ENCODE measurements at regions not wholly inside any gene's neighbourhood (a gene's known extent, or its start where the extent isn't known, plus 50 kb on each side); places are given as distances from the start of the nearest gene placed in this dataset.

DNA sequence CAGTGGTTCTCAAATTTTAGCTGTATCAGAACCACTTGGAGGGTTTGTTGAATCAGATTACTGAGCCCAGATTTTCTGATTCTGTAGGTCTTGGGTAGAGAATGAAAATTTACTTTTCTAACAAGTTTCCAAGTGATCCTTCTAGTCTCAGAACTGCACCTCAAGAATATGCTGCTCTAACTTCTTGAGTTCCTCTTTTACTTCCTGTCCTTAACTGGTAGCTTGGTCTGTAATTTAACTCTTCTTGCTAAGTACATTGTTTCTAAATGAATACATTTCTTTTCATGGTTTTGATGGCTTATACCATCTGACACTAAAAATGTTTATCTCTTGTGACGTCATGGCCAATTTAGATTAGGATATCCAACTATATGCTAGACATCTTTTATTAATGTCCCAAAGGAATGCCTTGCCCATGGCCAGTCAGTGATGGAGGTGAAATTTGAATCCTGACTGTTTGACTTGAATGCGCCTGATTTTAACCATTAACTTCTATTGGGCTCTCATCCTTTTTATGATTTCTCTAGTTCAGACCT lies 262.6 kb upstream of the NAALADL2 start:
- WGBS (ENCODE audit: insufficient coverage, insufficient read length), result no CpG with 5 or more reads among the region's 2 CpGs
- no peak for DNase-seq (ENCODE audit: low read depth, low spot score)
- H3K4me1 ChIP-seq (ENCODE audit: control insufficient read depth, insufficient read depth, low read length), result no peaks in the 10 kb centered on the region
- no peak overlapping the region for H3K27ac ChIP-seq (ENCODE audit: low read length)
- no peaks in the 10 kb centered on the region for H3K36me3 ChIP-seq (ENCODE audit: control insufficient read depth, insufficient read depth, low read length)
- H3K27me3 ChIP-seq (ENCODE audit: control insufficient read depth, insufficient read depth, low read length), result no peaks in the 10 kb centered on the region
- no peak overlapping the region for H3K4me3 ChIP-seq (ENCODE audit: low read length)
- no peaks in the 10 kb centered on the region for H3K9me3 ChIP-seq (ENCODE audit: control insufficient read depth, insufficient read depth, low read length)

DNA sequence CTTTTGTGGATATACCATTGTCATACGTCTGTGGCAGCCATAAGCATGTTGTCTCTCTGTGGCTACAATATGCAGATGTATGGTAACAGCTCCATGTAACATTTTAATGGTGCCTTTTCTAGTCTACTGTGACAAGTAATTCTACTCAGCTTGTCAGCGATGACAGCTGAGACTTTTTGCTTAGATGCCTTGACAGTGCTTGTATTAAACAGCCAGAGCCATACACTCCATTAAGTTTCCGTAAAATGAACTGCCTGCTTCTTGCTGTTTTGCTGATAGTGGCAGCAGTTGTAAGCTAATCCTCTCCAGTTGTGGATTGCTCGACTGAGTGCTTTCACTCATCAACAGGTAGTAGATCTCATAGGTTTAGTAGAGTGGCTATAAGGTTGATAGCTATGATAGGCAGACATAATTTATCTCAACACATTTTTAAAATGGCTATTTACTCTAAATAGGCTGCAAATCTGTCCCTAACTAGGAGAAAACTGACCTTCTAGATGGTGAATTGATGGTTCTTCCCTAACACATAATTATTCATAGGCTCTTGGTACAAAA lies 260.2 kb upstream of the NAALADL2 start:
- H3K27me3 ChIP-seq (ENCODE audit: control insufficient read depth, insufficient read depth, low read length), result no peaks in the 10 kb centered on the region
- no peaks in the 10 kb centered on the region for H3K4me1 ChIP-seq (ENCODE audit: control insufficient read depth, insufficient read depth, low read length)
- WGBS (ENCODE audit: insufficient coverage, insufficient read length), result no CpG with 5 or more reads among the region's 4 CpGs
- no peak overlapping the region for H3K27ac ChIP-seq (ENCODE audit: low read length)
- no peak for DNase-seq (ENCODE audit: low read depth, low spot score)
- H3K4me3 ChIP-seq (ENCODE audit: low read length), result no peak overlapping the region
- H3K36me3 ChIP-seq (ENCODE audit: control insufficient read depth, insufficient read depth, low read length), result no peaks in the 10 kb centered on the region
- H3K9me3 ChIP-seq (ENCODE audit: control insufficient read depth, insufficient read depth, low read length), result no peaks in the 10 kb centered on the region

DNA sequence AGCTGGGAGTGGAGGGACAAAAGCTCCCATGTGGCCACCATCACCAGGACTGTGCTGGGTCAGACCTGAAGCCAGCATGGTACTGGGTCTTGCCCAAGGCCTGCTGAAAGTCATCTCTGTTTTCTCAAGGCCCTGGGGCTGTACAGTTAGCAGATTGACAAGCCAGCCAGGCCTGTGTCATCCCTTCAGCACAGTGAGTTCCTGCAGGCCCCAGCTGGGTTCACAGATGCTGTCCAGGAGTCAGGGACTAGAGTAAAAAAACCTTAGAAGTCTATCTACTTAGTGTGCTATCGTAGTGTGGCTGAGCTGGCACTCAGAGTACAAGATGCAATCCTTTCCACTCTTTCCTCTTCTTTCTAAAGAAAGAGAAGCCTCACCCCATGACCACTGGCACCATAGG lies 246.0 kb upstream of the NAALADL2 start:
- Histone ChIP-seq H3K27me3 (ENCODE audit: control insufficient read depth, insufficient read depth, low read length) (no peaks in the 10 kb centered on the region), H3K4me1 (ENCODE audit: control insufficient read depth, insufficient read depth, low read length) (no peaks in the 10 kb centered on the region), H3K36me3 (ENCODE audit: control insufficient read depth, insufficient read depth, low read length) (no peaks in the 10 kb centered on the region), H3K9me3 (ENCODE audit: control insufficient read depth, insufficient read depth, low read length) (no peaks in the 10 kb centered on the region), H3K4me3 (ENCODE audit: low read length) (no peak overlapping the region), H3K27ac (ENCODE audit: low read length) (no peak overlapping the region)
- WGBS (ENCODE audit: insufficient coverage, insufficient read length), result no CpG with 5 or more reads among the region's 1 CpG
- DNase-seq (ENCODE audit: low read depth, low spot score), result no peak

DNA sequence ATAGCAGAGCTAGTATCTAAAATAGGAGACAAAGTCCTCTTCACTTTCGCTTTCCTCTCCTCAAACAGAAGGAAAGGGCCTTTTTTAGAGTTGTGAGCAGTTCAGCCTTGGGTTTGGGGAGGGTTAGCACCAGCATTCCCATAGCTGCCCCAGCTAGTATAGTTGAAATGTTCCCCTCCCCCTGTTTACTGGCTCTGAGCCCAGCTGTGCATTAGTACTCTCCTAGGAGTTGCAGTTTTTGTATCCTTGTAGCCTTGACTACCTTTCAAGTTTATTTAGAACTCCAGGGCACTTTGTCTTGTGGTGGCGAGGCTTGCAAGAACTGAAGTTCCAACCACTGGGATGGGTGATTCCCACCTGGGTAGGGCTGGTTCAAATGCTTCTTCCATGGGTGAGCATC lies 245.1 kb upstream of the NAALADL2 start:
- WGBS (ENCODE audit: insufficient coverage, insufficient read length), result no CpG with 5 or more reads among the region's 2 CpGs
- Histone ChIP-seq H3K9me3 (ENCODE audit: control insufficient read depth, insufficient read depth, low read length) (no peaks in the 10 kb centered on the region), H3K27me3 (ENCODE audit: control insufficient read depth, insufficient read depth, low read length) (no peaks in the 10 kb centered on the region), H3K36me3 (ENCODE audit: control insufficient read depth, insufficient read depth, low read length) (no peaks in the 10 kb centered on the region), H3K27ac (ENCODE audit: low read length) (no peak overlapping the region), H3K4me3 (ENCODE audit: low read length) (no peak overlapping the region), H3K4me1 (ENCODE audit: control insufficient read depth, insufficient read depth, low read length) (no peaks in the 10 kb centered on the region)
- no peak for DNase-seq (ENCODE audit: low read depth, low spot score)

DNA sequence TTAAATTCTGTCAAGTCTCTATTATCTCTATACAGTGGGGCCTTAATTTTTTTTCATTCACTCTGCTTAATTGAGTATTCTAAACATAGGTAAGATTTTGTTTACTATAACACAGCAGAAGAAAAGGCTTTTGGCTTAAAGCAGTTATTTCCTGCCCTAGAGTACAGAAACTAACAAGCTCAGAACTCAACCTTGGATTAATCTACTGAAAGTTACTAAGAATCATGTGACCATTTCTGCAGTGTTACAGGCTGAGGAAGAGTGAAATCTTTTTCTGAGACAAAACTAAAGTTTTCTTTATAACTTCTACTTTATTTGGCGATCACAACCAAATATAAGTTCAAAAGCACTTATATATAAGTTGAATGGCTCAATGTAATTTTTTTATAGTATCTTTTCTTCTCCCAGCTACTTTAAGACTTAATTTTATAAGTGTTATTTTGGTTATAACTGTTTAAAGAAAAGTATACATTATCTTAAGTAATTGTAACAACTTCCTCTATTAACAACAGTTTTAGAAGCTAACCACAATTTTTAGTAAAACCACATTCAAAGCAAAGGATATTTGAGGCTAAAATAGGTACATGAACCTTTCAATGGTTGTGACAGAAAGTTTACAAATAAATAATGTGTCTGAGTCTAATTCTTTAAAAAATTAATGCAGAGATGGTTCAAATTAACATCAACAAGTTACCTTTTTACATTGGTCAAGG lies 240.6 kb upstream of the NAALADL2 start:
- no peaks in the 10 kb centered on the region for H3K9me3 ChIP-seq (ENCODE audit: control insufficient read depth, insufficient read depth, low read length)
- no peak overlapping the region for H3K27ac ChIP-seq (ENCODE audit: low read length)
- H3K4me3 ChIP-seq (ENCODE audit: low read length), result no peak overlapping the region
- H3K4me1 ChIP-seq (ENCODE audit: control insufficient read depth, insufficient read depth, low read length), result no peaks in the 10 kb centered on the region
- DNase-seq (ENCODE audit: low read depth, low spot score), result no peak
- no peaks in the 10 kb centered on the region for H3K27me3 ChIP-seq (ENCODE audit: control insufficient read depth, insufficient read depth, low read length)
- no CpG with 5 or more reads among the region's 1 CpG for WGBS (ENCODE audit: insufficient coverage, insufficient read length)
- no peaks in the 10 kb centered on the region for H3K36me3 ChIP-seq (ENCODE audit: control insufficient read depth, insufficient read depth, low read length)

DNA sequence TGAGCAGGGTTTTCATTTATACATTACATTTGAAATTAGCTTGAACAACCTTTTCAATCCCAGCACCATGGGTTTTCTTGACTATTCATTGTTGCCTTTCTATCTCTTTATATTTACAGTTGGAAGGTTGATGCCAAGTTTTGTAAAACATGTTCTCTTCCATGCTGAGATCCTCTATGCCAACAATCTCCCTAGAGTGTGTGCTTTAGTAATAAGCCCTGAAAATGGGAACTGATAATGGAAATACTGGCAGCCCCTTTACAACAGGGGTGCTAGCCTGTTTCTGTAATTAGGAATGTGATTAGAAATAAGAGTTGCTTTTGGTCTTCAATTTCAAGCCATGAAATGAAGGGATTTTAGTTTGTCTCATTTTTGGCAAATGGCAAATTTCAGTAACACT lies 239.9 kb upstream of the NAALADL2 start:
- no peaks in the 10 kb centered on the region for H3K27me3 ChIP-seq (ENCODE audit: control insufficient read depth, insufficient read depth, low read length)
- H3K36me3 ChIP-seq (ENCODE audit: control insufficient read depth, insufficient read depth, low read length), result no peaks in the 10 kb centered on the region
- no peak overlapping the region for H3K4me3 ChIP-seq (ENCODE audit: low read length)
- DNase-seq (ENCODE audit: low read depth, low spot score), result no peak
- H3K4me1 ChIP-seq (ENCODE audit: control insufficient read depth, insufficient read depth, low read length), result no peaks in the 10 kb centered on the region
- no peak overlapping the region for H3K27ac ChIP-seq (ENCODE audit: low read length)
- H3K9me3 ChIP-seq (ENCODE audit: control insufficient read depth, insufficient read depth, low read length), result no peaks in the 10 kb centered on the region

DNA sequence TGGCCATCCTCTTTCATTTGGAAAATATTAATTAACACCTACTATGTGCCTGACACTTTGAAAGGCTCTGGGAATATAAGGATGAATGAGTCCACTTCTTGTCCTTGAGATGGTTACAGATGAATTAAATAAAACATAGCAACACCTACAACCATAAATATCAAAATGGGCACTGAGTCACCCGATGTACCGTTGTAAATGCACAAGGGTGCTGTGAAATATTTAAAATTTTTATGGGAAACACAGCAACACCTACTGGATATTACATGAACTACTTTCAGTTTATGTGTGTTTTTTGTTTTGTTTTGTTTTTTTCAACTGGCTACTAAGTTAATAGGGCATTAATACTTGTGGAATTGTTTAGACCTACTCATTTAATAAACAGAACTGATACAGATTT lies 239.0 kb upstream of the NAALADL2 start:
- no peaks in the 10 kb centered on the region for H3K36me3 ChIP-seq (ENCODE audit: control insufficient read depth, insufficient read depth, low read length)
- H3K4me1 ChIP-seq (ENCODE audit: control insufficient read depth, insufficient read depth, low read length), result no peaks in the 10 kb centered on the region
- H3K9me3 ChIP-seq (ENCODE audit: control insufficient read depth, insufficient read depth, low read length), result no peaks in the 10 kb centered on the region
- no CpG with 5 or more reads among the region's 2 CpGs for WGBS (ENCODE audit: insufficient coverage, insufficient read length)
- no peaks in the 10 kb centered on the region for H3K27me3 ChIP-seq (ENCODE audit: control insufficient read depth, insufficient read depth, low read length)
- H3K4me3 ChIP-seq (ENCODE audit: low read length), result no peak overlapping the region
- no peak for DNase-seq (ENCODE audit: low read depth, low spot score)
- no peak overlapping the region for H3K27ac ChIP-seq (ENCODE audit: low read length)

DNA sequence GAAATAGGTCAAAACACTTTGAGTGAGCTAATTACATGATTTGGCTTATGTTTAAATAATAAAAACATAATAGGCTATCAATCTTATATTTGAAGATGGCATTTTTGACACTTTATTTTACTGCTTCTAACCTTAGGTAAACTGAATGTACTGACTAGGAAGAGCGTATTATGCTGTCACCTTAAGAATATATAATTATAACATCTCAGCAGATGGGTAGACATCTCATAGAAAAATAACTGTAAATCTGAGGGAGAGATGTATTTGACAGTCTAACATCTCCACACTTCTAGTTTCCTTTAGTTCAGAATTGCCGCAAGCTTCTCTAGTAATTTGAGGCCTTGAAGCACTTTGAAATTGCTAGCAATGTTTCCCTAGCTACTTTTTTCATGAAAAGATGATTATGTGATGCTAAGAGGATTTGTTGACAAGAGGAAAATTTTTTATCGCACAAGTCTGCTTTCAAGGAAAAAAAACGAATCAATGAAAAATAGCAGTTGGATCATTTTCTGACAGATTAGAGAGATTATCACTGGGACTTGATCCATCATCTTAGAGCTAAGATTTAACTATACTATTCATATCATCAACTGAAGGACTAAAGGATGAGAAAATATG lies 238.2 kb upstream of the NAALADL2 start:
- Histone ChIP-seq H3K27me3 (ENCODE audit: control insufficient read depth, insufficient read depth, low read length) (no peaks in the 10 kb centered on the region), H3K4me3 (ENCODE audit: low read length) (no peak overlapping the region), H3K27ac (ENCODE audit: low read length) (no peak overlapping the region), H3K4me1 (ENCODE audit: control insufficient read depth, insufficient read depth, low read length) (no peaks in the 10 kb centered on the region), H3K36me3 (ENCODE audit: control insufficient read depth, insufficient read depth, low read length) (no peaks in the 10 kb centered on the region), H3K9me3 (ENCODE audit: control insufficient read depth, insufficient read depth, low read length) (no peaks in the 10 kb centered on the region)
- WGBS (ENCODE audit: insufficient coverage, insufficient read length), result no CpG with 5 or more reads among the region's 4 CpGs
- DNase-seq (ENCODE audit: low read depth, low spot score), result no peak

DNA sequence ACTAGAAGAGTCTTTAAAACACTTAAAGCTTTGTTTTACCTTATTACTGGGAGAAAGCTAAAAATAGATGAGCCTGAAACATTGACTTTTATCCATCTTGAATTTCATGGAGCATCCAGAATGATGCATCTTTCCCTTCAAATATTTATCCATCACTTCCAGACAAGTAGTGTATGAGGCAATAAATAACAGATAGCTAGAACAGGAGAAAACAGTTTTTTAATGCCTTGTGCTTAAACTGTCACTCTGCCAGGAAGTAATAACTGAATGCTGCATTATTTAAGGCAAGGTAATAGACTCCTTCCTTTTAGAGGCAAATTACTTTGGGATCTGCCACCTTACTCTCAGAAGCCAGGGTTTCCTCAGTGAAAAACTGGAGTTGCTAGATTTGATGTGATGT lies 225.8 kb upstream of the NAALADL2 start:
- no peaks in the 10 kb centered on the region for H3K36me3 ChIP-seq (ENCODE audit: control insufficient read depth, insufficient read depth, low read length)
- H3K4me1 ChIP-seq (ENCODE audit: control insufficient read depth, insufficient read depth, low read length), result no peaks in the 10 kb centered on the region
- no peak overlapping the region for H3K27ac ChIP-seq (ENCODE audit: low read length)
- no peak for DNase-seq (ENCODE audit: low read depth, low spot score)
- H3K9me3 ChIP-seq (ENCODE audit: control insufficient read depth, insufficient read depth, low read length), result no peaks in the 10 kb centered on the region
- no peaks in the 10 kb centered on the region for H3K27me3 ChIP-seq (ENCODE audit: control insufficient read depth, insufficient read depth, low read length)
- no peak overlapping the region for H3K4me3 ChIP-seq (ENCODE audit: low read length)

DNA sequence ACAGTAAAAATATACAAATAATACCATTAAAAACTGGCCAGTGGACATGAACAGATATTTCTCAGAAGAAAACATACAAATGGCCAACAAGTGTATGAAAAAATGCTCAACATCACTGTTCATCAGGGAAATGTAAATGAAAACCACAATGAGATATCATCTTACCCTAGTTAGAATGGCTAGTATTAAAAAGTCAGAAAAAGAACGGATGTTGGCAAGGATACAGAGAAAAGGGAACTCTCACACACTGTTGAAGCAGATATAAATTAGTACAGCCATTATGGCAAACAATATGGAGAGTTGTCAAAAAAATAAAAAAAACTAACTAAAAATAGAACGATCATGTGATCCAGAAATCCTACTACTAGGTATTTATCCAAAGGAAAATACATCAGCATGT lies 222.7 kb upstream of the NAALADL2 start:
- Histone ChIP-seq H3K27ac (ENCODE audit: low read length) (no peak overlapping the region), H3K9me3 (ENCODE audit: control insufficient read depth, insufficient read depth, low read length) (no peaks in the 10 kb centered on the region), H3K27me3 (ENCODE audit: control insufficient read depth, insufficient read depth, low read length) (no peaks in the 10 kb centered on the region), H3K4me3 (ENCODE audit: low read length) (no peak overlapping the region), H3K4me1 (ENCODE audit: control insufficient read depth, insufficient read depth, low read length) (no peaks in the 10 kb centered on the region), H3K36me3 (ENCODE audit: control insufficient read depth, insufficient read depth, low read length) (no peaks in the 10 kb centered on the region)
- no CpG with 5 or more reads among the region's 2 CpGs for WGBS (ENCODE audit: insufficient coverage, insufficient read length)
- no peak for DNase-seq (ENCODE audit: low read depth, low spot score)

DNA sequence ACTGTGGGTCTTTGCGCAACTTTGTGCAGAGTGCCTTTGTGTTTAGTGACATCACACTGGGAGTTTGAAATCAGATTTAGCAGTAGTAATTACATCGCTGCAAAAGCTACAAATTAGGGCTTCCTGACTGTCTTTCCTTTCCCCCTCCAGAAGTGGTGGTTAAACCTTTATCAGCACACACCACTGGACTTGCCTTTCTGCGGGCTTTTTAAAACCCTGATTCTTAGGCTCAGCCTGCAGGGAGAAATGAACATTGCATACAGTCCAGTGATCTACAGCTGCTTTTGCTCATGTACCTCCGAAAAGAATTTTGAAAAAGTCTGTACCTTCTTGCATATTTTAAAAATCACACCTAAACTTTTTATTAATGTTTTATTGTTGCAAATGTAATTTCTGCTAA lies 219.7 kb upstream of the NAALADL2 start:
- Histone ChIP-seq H3K36me3 (ENCODE audit: control insufficient read depth, insufficient read depth, low read length) (no peaks in the 10 kb centered on the region), H3K4me1 (ENCODE audit: control insufficient read depth, insufficient read depth, low read length) (no peaks in the 10 kb centered on the region), H3K4me3 (ENCODE audit: low read length) (no peak overlapping the region), H3K27me3 (ENCODE audit: control insufficient read depth, insufficient read depth, low read length) (no peaks in the 10 kb centered on the region), H3K9me3 (ENCODE audit: control insufficient read depth, insufficient read depth, low read length) (no peaks in the 10 kb centered on the region), H3K27ac (ENCODE audit: low read length) (no peak overlapping the region)
- DNase-seq (ENCODE audit: low read depth, low spot score), result no peak
- WGBS (ENCODE audit: insufficient coverage, insufficient read length), result no CpG with 5 or more reads among the region's 4 CpGs
